ENCODE measurements at regions not wholly inside any gene's neighbourhood (a gene's known extent, or its start where the extent isn't known, plus 50 kb on each side); places are given as distances from the start of the nearest gene placed in this dataset.

DNA sequence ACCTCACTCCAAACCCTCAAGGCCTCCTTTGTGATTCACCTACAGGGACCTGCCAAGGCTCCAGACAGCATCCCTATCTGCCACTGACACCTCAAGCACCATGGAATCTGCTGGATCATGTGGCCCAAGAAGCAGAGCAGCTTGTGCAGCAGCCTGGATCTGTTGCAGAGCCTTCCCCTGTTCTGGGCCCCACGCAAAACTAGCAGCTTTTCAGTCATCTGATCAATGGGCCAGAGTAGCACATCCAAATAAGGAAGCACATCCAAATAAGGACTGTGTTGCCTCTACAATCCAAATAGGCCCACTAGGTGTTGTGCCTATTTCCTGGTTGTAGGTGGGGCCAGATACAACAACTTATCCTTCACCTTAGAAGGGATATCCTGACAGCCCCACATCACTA lies 97.1 kb upstream of the GNAO1 start:
- H3K27ac ChIP-seq (ENCODE audit: extremely low read depth, low read depth, low read length) = no peak overlapping the region
- no peak overlapping the region for H3K4me3 ChIP-seq (ENCODE audit: low read depth, low read length)
- H3K36me3 ChIP-seq (ENCODE audit: control insufficient read depth in 2 of 2, insufficient read depth in 1 of 2, low read length in 2 of 2) = no peaks in the 10 kb centered on the region
- ChIA-PET POLR2A (no interaction called here), CTCF (no interaction called here)
- TF ChIP-seq CTCF (tag by site-specific recombination; IDR thresholded peaks at IDR 0.05) (no peak), ZNF248 (tag by site-specific recombination; IDR thresholded peaks at IDR 0.05) (no peak), ZNF214 (tag by site-specific recombination; IDR thresholded peaks at IDR 0.05; ENCODE audit: borderline replicate concordance) (no peak), ZNF621 (tag by site-specific recombination; IDR thresholded peaks at IDR 0.05) (no peak), REPIN1 (tag by site-specific recombination; IDR thresholded peaks at IDR 0.05; ENCODE audit: low read depth) (no peak), ZNF16 (tag by site-specific recombination; IDR thresholded peaks at IDR 0.05; ENCODE audit: low read depth) (no peak), GLIS1 (tag by site-specific recombination; IDR thresholded peaks at IDR 0.05) (no peak), ZNF341 (tag by site-specific recombination; IDR thresholded peaks at IDR 0.05; ENCODE audit: low read depth) (no peak), ZNF133 (tag by site-specific recombination; IDR thresholded peaks at IDR 0.05) (no peak), ZFHX2 (tag by site-specific recombination; conservative IDR thresholded peaks at IDR 0.05) (no peak), ZNF221 (tag by site-specific recombination; IDR thresholded peaks at IDR 0.05; ENCODE audit: borderline replicate concordance) (no peak), ZNF10 (tag by site-specific recombination; IDR thresholded peaks at IDR 0.05) (no peak)
- H3K4me1 ChIP-seq (ENCODE audit: control insufficient read depth, insufficient read depth, low read length) = no peaks in the 10 kb centered on the region
- H3K9me3 ChIP-seq (ENCODE audit: control insufficient read depth, insufficient read depth, low read depth, low read length) = no peaks in the 10 kb centered on the region

- TF ChIP-seq ZNF707 (tag by site-specific recombination; IDR thresholded peaks at IDR 0.05) = no peak
- no peak for TF ChIP-seq ZNF843 (tag by site-specific recombination; IDR thresholded peaks at IDR 0.05)
- no peak for TF ChIP-seq ZNF174 (tag by site-specific recombination; IDR thresholded peaks at IDR 0.05)
- TF ChIP-seq ZNF19 (tag by site-specific recombination; IDR thresholded peaks at IDR 0.05; ENCODE audit: low read depth) = no peak
- no peak for TF ChIP-seq MYNN (tag by site-specific recombination; IDR thresholded peaks at IDR 0.05; ENCODE audit: borderline replicate concordance)
- no peak for TF ChIP-seq KLF10 (tag by site-specific recombination; IDR thresholded peaks at IDR 0.05)
- no peak for TF ChIP-seq ZNF114 (tag by site-specific recombination; IDR thresholded peaks at IDR 0.05)
- ChIA-PET CTCF (interaction anchor here (0.5 to 1.0 kb wide), 3 partner anchors 226 to 283 kb away, joined by 3 to 4 read pairs (median 3); no protein-coding TSS in a partner anchor), POLR2A (no interaction called here)
- H3K36me3 ChIP-seq (ENCODE audit: control insufficient read depth in 2 of 2, insufficient read depth in 1 of 2, low read length in 2 of 2) = no peaks in the 10 kb centered on the region
- no peak overlapping the region for H3K4me3 ChIP-seq (ENCODE audit: low read depth, low read length)
- H3K27ac ChIP-seq (ENCODE audit: extremely low read depth, low read depth, low read length) = no peak overlapping the region
- no peaks in the 10 kb centered on the region for H3K9me3 ChIP-seq (ENCODE audit: control insufficient read depth, insufficient read depth, low read depth, low read length)
- H3K4me1 ChIP-seq (ENCODE audit: control insufficient read depth, insufficient read depth, low read length) = no peaks in the 10 kb centered on the region
Observed at GRCh38 chr16:56093055-56093454, 98.2 kb upstream of the GNAO1 start.

DNA sequence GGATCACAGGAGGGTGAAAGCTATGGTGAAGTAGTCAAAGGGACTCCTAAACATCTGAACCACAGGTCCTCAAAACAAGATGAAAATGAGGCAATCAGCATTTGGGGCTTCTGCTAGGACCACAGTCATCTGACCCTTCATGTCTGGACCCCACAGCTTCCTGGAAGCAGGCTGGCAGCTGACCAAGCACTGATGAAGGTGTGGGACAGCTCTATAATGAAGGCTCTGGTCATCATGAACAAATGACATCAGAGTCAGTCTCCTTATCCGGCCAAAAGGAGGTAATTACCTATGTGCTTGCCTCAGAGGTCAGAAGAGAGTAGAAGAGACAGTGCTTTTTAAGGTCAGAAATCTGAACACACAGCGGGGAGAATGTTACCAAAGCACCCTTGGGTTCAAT lies 101.2 kb upstream of the GNAO1 start:
- no peaks in the 10 kb centered on the region for H3K9me3 ChIP-seq (ENCODE audit: control insufficient read depth, insufficient read depth, low read depth, low read length)
- no peaks in the 10 kb centered on the region for H3K36me3 ChIP-seq (ENCODE audit: control insufficient read depth in 2 of 2, insufficient read depth in 1 of 2, low read length in 2 of 2)
- no peak overlapping the region for H3K4me3 ChIP-seq (ENCODE audit: low read depth, low read length)
- H3K27ac ChIP-seq (ENCODE audit: extremely low read depth, low read depth, low read length) = no peak overlapping the region
- no peak for TF ChIP-seq ZNF549 (tag by site-specific recombination; IDR thresholded peaks at IDR 0.05)
- TF ChIP-seq BCL11B (tag by site-specific recombination; IDR thresholded peaks at IDR 0.05; ENCODE audit: low read depth) = no peak
- TF ChIP-seq, protein P1, sequence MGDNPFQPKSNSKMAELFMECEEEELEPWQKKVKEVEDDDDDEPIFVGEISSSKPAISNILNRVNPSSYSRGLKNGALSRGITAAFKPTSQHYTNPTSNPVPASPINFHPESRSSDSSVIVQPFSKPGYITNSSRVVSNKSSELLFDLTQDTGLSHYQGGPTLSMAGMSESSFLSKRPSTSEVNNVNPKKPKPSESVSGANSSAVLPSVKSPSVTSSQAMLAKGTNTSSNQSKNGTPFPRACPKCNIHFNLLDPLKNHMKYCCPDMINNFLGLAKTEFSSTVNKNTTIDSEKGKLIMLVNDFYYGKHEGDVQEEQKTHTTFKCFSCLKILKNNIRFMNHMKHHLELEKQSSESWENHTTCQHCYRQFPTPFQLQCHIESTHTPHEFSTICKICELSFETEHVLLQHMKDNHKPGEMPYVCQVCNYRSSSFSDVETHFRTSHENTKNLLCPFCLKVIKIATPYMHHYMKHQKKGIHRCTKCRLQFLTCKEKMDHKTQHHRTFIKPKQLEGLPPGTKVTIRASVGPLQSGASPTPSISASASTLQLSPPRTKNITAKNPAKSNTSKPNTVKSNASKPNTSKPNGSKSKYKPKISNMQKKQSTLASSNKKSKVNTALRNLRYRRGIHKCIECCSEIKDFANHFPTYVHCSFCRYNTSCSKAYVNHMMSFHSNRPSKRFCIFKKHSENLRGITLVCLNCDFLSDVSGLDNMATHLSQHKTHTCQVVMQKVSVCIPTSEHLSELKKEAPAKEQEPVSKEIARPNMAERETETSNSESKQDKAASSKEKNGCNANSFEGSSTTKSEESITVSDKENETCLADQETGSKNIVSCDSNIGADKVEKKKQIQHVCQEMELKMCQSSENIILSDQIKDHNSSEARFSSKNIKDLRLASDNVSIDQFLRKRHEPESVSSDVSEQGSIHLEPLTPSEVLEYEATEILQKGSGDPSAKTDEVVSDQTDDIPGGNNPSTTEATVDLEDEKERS (tag by site-specific recombination; IDR thresholded peaks at IDR 0.05) = no peak
- TF ChIP-seq ZNF19 (tag by site-specific recombination; IDR thresholded peaks at IDR 0.05; ENCODE audit: low read depth) = no peak
- TF ChIP-seq ZNF433 (tag by site-specific recombination; IDR thresholded peaks at IDR 0.05; ENCODE audit: low read depth) = no peak
- no peak for TF ChIP-seq ZNF776 (tag by site-specific recombination; IDR thresholded peaks at IDR 0.05; ENCODE audit: borderline replicate concordance)
- TF ChIP-seq ZNF169 (tag by site-specific recombination; IDR thresholded peaks at IDR 0.05) = no peak
- CTCF ChIA-PET = interaction anchor here (0.6 to 1.1 kb wide), 2 partner anchors 19 to 324 kb away, joined by 3 read pairs; no protein-coding TSS in a partner anchor
- POLR2A ChIA-PET = no interaction called here
- H3K4me1 ChIP-seq (ENCODE audit: control insufficient read depth, insufficient read depth, low read length) = no peaks in the 10 kb centered on the region
